GM12864 (cell line): ENCODE measurements at regions not wholly inside any gene's neighbourhood (a gene's known extent, or its start where the extent isn't known, plus 50 kb on each side); places are given as distances from the start of the nearest gene placed in this dataset.

Experiments used
- DNase-seq: peaks from one replicate; pipeline ENCODE4 v3.0.0-alpha.2; 2011; ENCODE audit warnings: low read depth
- H3K4me3 ChIP-seq: 2 replicates; pipeline ENCODE4 v1.5.1; 2011; ENCODE audit warnings: mild to moderate bottlenecking, low read depth, low read length, control low read depth
- TF ChIP-seq, protein P1 (sequence below): IDR thresholded peaks from 2 replicates; pipeline ENCODE4 v1.5.1; 2011; ENCODE audit warnings: low read depth, mild to moderate bottlenecking, moderate library complexity, low read length, control low read depth, inconsistent platforms; ENCODE audit errors: missing control alignments

DNA sequence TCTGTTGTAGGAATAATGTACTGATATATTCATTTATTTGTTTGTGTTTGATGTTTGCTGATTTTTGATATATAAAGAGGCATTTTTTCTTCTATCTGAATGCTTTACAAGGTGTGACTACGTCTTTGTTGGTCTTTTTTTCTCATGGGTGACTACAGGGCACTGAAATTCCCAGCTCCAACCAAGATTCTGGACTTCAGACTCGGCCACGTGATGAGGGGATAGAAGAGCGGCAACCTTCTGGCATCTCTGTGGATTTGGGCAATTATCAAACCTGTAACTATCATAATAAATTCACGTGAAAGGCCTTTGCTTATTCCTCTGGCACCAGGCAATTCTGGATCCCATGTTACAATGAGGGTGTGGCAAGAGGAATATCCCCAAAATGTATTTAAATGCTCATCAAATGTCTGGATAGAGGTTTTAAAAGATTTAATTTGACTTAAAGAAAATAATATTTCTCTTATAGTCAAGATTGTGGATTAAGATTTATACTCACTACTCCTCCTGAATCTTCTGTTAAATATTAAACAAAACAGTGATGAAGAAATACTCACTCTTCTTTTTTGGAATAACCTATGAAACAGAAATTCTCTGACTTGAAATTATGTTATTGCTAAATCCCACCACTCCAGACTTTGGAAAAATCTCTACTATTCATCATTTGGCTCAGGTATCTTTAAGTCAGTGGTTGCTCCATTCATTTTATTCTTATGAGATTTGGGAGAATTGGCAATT lies 276.3 kb downstream of the GPR37 start:
- no peak overlapping the region for H3K4me3 ChIP-seq
- DNase-seq, result no peak
- TF ChIP-seq, protein P1, sequence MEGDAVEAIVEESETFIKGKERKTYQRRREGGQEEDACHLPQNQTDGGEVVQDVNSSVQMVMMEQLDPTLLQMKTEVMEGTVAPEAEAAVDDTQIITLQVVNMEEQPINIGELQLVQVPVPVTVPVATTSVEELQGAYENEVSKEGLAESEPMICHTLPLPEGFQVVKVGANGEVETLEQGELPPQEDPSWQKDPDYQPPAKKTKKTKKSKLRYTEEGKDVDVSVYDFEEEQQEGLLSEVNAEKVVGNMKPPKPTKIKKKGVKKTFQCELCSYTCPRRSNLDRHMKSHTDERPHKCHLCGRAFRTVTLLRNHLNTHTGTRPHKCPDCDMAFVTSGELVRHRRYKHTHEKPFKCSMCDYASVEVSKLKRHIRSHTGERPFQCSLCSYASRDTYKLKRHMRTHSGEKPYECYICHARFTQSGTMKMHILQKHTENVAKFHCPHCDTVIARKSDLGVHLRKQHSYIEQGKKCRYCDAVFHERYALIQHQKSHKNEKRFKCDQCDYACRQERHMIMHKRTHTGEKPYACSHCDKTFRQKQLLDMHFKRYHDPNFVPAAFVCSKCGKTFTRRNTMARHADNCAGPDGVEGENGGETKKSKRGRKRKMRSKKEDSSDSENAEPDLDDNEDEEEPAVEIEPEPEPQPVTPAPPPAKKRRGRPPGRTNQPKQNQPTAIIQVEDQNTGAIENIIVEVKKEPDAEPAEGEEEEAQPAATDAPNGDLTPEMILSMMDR, result no peak

DNA sequence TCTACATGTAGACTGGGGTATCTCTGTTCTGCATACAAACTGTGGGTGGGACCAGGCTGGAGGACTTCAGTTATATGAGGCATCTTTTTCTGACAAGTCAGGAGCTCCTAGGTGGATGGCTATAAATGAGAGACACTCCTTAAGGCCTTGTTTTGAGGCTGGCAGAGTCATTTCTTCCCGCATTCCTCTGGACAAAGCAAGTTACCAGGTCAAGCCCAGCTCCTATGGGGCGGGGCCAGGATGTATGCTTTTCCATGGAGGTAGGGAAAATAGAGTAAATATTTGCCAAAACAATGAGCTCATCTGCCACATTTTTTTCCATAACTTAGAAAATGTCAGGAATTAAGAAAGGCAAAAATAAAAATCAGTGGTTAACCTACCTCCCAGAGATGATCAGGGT lies 283.4 kb downstream of the GPR37 start:
- H3K4me3 ChIP-seq, result no peak overlapping the region
- DNase-seq, result no peak
- TF ChIP-seq, protein P1, result no peak

DNA sequence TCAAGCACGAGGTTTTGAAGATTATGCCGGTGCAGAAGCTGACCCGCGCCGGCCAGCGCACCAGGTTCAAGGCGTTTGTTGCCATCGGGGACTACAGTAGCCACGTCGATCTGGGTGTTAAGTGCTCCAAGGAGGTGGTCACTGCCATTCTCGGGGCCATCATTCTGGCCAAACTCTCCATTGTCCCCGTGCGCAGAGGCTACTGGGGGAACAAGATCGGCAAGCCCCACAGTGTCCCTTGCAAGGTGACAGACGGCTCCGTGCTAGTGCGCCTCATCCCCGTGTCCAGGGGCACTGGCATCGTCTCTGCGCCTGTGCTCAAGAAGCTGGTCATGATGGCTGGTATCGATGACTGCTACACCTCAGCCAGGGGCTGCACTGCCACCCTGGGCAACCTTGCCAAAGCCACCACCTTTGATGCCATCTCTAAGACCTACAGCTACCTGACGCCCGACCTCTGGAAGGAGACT lies 284.7 kb downstream of the GPR37 start:
- no peak overlapping the region for H3K4me3 ChIP-seq
- no peak for DNase-seq
- TF ChIP-seq, protein P1, result no peak

DNA sequence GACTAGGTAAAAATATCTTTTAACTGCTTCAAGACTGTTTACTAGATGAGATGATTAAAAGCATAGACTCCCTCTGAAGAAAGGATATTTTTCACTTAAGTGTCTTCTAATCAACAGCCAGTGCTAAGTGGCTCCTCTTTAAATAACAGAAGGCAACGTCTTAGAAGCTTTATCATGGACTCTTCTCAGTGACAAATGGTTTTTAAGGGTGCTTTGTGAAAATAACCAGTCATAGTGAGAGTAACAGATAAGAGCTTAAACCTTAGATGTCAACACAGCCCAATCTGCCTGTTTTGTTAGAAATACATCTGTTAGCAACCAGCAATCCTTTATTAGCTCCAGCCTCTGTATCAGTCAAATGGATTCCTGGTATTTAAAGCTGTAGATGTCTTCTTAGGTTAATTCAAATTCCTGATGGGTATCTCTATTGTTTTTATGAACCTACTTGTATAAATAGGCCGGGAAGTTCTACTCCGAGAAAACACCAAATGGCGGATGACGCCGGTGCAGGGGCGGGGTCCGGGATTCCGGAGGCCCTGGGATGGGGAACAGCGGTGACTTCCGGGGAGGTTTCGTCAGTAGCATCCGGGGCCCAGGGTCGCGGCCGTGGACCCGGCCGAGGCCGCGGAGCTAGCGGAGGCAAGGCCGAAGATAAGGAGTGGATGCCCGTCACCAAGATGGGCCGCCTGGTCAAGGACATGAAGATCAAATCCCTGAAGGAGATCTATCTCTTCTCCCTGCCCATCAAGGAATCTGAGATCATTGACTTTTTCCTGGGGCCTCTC lies 285.4 kb downstream of the GPR37 start:
- H3K4me3 ChIP-seq, result no peak overlapping the region
- TF ChIP-seq, protein P1, result no peak
- DNase-seq, result no peak

DNA sequence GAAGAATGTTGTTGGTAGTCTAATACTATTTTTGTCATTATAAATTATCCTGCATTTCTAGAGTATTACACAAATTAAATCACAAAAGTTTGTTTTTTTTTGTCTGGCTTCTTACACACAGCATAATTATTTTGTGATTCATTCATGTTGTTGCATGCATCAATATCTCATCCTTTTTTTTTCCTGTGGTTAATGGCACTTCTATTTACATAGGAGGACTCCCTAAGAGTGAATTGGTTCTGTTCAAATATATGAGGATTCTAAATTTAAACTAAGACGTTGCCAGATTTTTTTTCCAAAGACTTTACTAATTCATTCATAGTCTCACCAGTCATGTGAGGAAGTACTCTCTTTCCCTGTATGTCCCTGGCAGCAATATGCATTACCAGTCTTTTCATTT lies 303.3 kb downstream of the GPR37 start:
- no peak for DNase-seq
- H3K4me3 ChIP-seq, result no peak overlapping the region
- TF ChIP-seq, protein P1, result no peak

DNA sequence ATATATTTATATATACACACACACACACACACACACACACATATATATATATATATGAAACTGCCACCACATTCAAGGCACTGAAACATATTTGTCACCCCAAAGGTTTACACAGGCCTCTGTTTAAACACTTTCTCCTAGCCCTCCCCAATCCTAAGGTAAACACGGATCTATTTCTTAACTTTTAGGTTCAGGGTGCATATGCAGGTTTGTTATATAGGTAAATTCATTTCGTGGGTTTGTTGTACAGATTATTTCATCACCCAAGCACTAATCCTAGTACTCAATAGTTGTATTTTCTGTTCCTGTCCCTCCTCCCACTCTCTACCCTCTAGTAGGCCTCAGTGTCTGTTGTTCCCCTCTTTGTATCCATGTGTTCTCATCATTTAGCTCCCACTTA lies 305.0 kb downstream of the GPR37 start:
- TF ChIP-seq, protein P1, result no peak
- H3K4me3 ChIP-seq, result no peak overlapping the region
- no peak for DNase-seq
